K562 (cell line): ENCODE measurements at regions not wholly inside any gene's neighbourhood (a gene's known extent, or its start where the extent isn't known, plus 50 kb on each side); places are given as distances from the start of the nearest gene placed in this dataset.

ENCODE experiments used
- PRPF4 ChIP-seq: fragments of 200-400 bp; formaldehyde crosslinking; IDR thresholded peaks from one replicate; pipeline ENCODE4 v1.6.1; 2017; ENCODE audit warnings: low read length, low read depth, mild to moderate bottlenecking; ENCODE audit not compliant: insufficient read depth, poor library complexity, severe bottlenecking
- RFX1 ChIP-seq: fragments of 450-650 bp; IDR thresholded peaks from 2 replicates; pipeline ENCODE4 v1.6.1; 2016; ENCODE audit warnings: mild to moderate bottlenecking, moderate library complexity

GRCh38 chr9:88219601-88220000 is 81.3 kb upstream of the SPATA31C2 start:
- no peak for TF ChIP-seq RFX1
- TF ChIP-seq PRPF4: no peak
